Putamen (tissue), 1 donor: ENCODE measurements at regions not wholly inside any gene's neighbourhood (a gene's known extent, or its start where the extent isn't known, plus 50 kb on each side); places are given as distances from the start of the nearest gene placed in this dataset.
"Not testable (repeated sequence)": the region's sequence is repeated elsewhere in the genome, so short reads cannot be mapped to it uniquely, and the experiment has no call there.

Experiments used
- DNase-seq: peaks from one replicate; pipeline ENCODE4 v3.0.0-alpha.2; 2016; ENCODE audit warnings: low spot score

GRCh38 chr9:22990349-22990748 lies 543.7 kb downstream of the DMRTA1 start:
- DNase-seq = no peak

GRCh38 chr9:22992780-22993179 lies 546.2 kb downstream of the DMRTA1 start:
- no peak for DNase-seq

DNA sequence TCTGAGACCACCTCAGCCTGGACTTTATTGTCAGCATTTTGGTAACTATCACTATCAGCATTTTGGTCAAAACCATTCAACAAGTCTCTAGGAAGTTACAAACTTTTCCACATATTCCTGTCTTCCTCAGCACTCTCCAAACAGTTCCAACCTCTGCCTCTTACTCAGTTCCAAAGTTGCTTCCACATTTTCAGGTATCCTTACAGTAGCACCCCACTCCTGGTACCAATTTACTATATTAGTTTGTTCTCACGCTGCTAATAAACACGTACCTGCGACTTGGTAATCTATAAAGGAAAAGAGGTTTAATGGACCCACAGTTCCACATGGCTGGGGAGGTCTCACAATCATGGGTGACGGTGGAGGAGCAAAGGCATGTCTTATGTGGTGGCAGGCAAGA lies 551.3 kb downstream of the DMRTA1 start:
- no peak for DNase-seq

GRCh38 chr9:23005156-23005555 lies 558.5 kb downstream of the DMRTA1 start:
- DNase-seq = no peak

DNA sequence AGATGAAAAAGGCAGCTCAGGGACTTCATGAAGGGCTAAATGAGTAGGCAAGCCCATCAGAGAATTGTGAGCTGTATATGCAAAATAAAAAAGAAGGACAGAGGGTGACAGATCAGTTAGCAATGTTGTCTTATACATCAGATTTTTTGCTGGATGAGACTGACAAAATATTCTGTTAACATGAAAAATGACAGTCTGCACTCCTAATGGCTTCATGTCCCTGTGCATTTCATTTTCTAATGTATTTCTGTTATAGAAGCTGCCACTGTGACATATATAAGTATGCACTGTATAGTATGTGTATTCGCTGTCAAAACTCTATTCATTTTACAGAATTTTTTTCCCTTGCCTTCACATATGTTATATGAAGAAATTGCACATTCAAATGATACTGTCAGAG lies 559.5 kb downstream of the DMRTA1 start:
- no peak for DNase-seq

DNA sequence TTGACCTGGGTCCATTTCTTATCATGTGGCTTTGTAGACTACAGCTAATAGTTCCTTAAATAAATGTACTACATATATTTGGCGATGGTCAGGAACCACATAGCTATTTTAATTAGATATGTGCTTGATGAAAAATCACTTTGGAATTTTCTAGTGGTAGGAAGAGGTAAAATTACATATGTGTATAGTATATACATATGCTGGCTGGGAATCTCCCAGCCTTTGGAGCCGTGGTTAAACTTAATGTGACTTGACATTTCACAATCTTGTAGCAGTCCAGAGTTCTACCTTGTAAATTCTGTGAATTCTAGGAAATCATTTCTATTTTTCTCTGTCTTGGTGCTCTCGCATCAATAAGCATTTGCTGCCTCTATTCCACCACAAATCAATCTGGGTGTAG lies 565.0 kb downstream of the DMRTA1 start:
- no peak for DNase-seq

GRCh38 chr9:23015557-23015956 lies 568.9 kb downstream of the DMRTA1 start:
- no peak for DNase-seq

- DNase-seq = no peak
Observed at GRCh38 chr9:23036416-23036815, 589.8 kb downstream of the DMRTA1 start.

DNA sequence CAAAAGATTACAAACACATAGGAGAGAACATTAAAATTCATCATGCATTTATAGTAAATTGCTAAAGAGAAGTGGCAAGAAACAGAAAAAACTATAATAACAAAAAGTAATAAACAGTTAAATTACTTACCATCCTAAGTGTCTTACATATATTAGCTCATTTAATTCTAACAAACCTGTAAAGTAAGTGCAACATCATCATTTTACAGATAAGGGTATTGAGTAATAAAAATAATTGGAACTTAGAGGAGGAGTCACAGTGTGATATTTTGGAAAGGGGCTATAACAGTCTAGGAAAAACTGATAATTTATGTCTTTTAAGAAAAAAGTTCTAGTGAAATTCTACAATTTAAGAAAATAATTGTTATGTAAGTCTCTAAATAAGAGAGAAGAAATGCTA lies 592.8 kb downstream of the DMRTA1 start:
- DNase-seq = no peak

- DNase-seq = no peak
Observed at GRCh38 chr9:23041466-23041865, 594.8 kb downstream of the DMRTA1 start.

DNA sequence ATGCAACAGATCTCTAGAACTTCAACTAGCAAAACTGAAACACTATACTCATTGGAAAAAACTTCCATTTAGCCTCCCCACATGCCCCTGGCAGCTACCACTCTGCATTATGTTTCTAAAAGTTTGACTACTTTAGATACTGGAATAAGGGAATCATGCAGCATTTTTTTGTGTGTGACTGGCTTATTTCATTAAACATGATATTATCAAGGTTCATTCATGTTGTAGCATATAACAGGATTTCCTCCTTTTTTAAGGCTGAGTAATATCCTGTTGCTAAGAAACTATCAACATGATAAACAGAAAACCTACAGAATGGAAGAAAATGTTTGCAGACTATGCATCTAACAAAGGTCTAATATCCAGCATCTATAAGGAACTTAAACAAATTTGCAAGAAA lies 597.9 kb downstream of the DMRTA1 start:
- DNase-seq = no peak

DNA sequence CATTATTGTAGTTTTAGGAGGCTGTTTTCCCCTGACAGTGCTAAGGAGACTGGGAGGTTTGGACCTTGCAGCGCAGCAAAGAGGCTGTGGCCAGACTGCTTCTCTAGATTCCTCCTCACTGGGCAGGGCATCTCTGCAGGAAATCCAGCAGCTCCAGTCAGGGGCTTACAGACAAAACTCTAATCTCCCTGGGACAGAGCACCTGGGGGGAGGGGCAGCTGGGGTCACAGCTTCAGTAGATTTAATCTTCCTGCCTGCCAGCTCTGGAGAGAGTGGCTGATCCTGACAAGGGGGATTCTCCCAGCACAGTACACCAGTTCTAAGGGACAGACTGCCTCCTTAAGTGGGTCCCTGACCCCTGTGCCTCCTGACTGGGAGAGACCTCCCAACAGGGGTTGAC lies 599.4 kb downstream of the DMRTA1 start:
- not testable (repeated sequence) for DNase-seq

- no peak for DNase-seq
Observed at GRCh38 chr9:23050548-23050947, 603.9 kb downstream of the DMRTA1 start.

DNA sequence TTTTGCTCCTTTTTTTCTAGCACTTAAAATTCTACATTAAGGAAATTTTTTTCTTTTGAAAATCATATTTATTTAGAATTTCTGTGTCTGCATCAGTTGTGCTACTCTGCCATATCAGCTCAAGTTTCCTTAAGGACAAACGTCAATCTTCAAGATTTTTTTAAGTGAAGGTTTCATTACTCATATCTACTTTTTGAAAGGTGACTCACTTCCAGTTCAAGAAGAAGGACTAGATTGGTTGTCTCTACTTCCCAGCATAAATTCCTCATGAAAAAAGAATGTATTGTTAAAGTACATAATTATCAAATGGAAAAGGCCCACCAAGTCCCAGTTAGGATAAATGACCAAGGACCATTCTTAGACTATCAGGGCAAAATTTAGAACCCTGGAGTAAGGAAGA lies 626.5 kb downstream of the DMRTA1 start:
- DNase-seq = no peak

- DNase-seq = no peak
Observed at GRCh38 chr9:23079798-23080197, 633.2 kb downstream of the DMRTA1 start.

DNA sequence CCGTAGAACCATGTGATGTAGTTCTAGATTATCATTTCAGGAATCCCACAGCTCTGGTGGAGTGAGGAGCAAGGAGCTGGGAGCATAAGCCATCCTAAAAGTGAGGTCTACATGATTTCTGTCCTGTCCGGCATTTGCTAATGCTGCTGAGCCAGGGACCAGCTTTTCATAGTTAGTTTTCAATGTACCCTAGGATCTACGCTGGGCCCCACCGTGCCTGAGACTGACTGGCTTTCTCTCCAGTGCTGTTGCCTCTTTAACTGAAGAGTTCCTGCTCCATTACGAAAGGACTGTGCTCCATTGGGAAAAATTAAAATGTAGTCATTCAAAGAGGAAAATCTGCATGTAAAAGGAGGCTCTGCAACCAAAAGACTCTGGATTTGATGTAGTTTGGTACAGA lies 634.8 kb downstream of the DMRTA1 start:
- no peak for DNase-seq

- no peak for DNase-seq
Observed at GRCh38 chr9:23088932-23089364, 642.3 kb downstream of the DMRTA1 start.

DNA sequence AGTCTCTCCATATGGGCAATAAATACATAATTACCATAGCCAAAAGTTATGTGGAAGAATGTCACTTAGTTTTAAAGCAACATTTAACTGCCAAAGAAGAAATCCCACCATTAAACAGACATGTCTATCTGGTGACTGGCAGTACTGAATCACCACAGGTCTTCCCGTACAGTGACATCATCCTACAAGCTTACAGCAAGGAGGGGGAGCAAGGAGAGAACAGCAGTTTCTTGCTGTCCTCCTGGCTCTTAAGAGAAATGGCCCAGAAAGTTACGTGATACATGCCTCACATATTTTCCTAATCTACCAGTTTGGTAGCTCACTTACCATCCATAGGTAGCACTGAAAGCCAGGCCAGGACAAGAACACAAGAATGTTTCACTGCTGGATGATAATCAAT lies 671.0 kb downstream of the DMRTA1 start:
- no peak for DNase-seq

DNA sequence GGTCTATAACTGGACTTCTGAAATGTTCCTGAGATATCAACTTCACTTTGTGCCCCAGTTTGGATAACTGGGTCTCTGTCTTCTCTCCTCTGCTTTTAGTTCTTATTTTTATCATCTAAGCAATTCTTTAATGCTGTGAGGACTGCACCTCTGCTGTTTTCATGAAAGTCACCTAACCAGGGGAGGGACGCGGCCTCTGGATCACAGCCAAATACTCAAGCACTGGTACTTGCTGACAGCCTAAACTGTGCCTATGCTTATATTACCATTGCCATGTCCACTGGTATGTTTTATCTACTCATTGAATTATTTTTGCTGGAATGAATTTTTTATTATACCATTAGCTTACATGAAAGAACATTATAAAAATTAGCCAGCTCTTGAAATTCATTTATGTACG lies 674.0 kb downstream of the DMRTA1 start:
- no peak for DNase-seq

- DNase-seq = peak; percentile 12
Observed at GRCh38 chr9:23123048-23123632, 676.5 kb downstream of the DMRTA1 start.

DNA sequence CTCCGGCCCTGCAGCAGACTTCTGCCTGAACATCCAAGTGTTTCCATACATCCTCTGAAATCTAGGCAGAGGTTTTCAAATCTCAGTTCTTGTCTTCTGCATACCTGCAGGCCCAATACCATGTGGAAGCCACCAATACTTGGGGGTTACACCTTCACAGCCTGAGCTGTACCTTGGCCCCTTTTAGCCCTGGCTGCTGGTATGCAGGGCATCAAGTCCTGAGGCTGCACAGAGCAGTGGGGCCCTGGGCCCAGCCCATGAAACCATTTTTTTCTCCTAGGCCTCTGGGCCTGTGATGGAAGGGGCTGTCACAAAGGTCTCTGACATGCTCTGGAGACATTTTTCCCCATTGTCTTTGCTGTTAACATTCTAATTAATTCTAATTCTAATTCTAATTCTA lies 680.6 kb downstream of the ELAVL2 start:
- DNase-seq = no peak

- DNase-seq = no peak
Observed at GRCh38 chr9:23153058-23153457, 673.0 kb downstream of the ELAVL2 start.

- no peak for DNase-seq
Observed at GRCh38 chr9:23160491-23160890, 665.5 kb downstream of the ELAVL2 start.

- DNase-seq = no peak
Observed at GRCh38 chr9:23160952-23161469, 665.0 kb downstream of the ELAVL2 start.

DNA sequence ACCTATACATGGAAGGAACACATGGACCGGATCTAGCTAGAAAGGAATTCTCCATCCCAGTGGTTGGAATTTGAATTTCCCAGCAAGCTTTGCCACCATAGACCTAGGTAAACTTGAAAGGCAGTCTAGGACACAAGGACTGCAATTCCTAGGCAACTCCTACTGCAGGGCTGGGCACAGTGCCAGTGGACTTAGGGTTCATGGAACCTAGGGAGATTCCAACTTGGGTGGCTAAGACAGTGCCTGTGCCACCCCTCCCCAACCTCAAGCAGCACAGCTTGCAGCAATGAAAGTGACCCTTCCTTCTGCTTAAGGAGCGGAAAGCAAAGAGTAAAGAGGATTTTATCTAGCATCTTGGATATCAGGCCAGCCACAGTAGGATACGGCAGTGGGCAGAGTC lies 663.3 kb downstream of the ELAVL2 start:
- DNase-seq = no peak
